HEK293 (cell line): ENCODE measurements at regions not wholly inside any gene's neighbourhood (a gene's known extent, or its start where the extent isn't known, plus 50 kb on each side); places are given as distances from the start of the nearest gene placed in this dataset.

Source experiments
- CTCF ChIA-PET: fragments of 350-600 bp; formaldehyde crosslinking; extraction: SDS; loops from one replicate; lab custom pipeline; 2021; ENCODE audit warnings: antibody characterized with exemption; lab: Yijun Ruan, JAX
- POLR2A ChIA-PET: fragments of 300-600 bp; formaldehyde crosslinking; extraction: SDS; loops from one replicate; lab custom pipeline; 2020; ENCODE audit warnings: antibody characterized with exemption, inconsistent platforms; lab: Yijun Ruan, JAX
- H3K27ac ChIP-seq: fragments of 200-500 bp; sonication (Bioruptor generic); 2 replicates; pipeline ENCODE4 v1.5.1; 2014; ENCODE audit warnings: low read depth, low read length, control low read depth, inconsistent platforms; ENCODE audit errors: extremely low read depth
- H3K36me3 ChIP-seq, 2 experiments: fragments of 200-500 bp in 1 of 2; sonication (Bioruptor generic) in 1 of 2; 1 replicate in 1 of 2; 2 replicates in 1 of 2; pipeline ENCODE4 v1.5.1; 2014 to 2017; ENCODE audit warnings: inconsistent platforms in 2 of 2, low read length in 2 of 2; ENCODE audit not compliant: control insufficient read depth in 2 of 2, insufficient read depth in 1 of 2
- H3K4me1 ChIP-seq: fragments of 200-500 bp; sonication (Bioruptor generic); 2 replicates; pipeline ENCODE4 v1.5.1; 2014; ENCODE audit warnings: mild to moderate bottlenecking, low read length, inconsistent platforms; ENCODE audit not compliant: control insufficient read depth, insufficient read depth
- H3K4me3 ChIP-seq: 2 replicates; pipeline ENCODE4 v1.5.1; 2011; ENCODE audit warnings: low read depth, mild to moderate bottlenecking, control low read depth, low read length, moderate library complexity
- H3K9me3 ChIP-seq: fragments of 200-500 bp; sonication (Bioruptor generic); 2 replicates; pipeline ENCODE4 v1.5.1; 2014; ENCODE audit warnings: low read depth, low read length, inconsistent platforms; ENCODE audit not compliant: control insufficient read depth, insufficient read depth
- BCL11A ChIP-seq: fragments of 450-650 bp; formaldehyde crosslinking; IDR thresholded peaks from 2 replicates; pipeline ENCODE4 v1.5.1; 2016; ENCODE audit warnings: low read depth, missing biosample characterization, missing genetic modification characterization
- FEZF1 ChIP-seq: fragments of 450-650 bp; formaldehyde crosslinking; IDR thresholded peaks from 2 replicates; pipeline ENCODE4 v1.5.1; 2016; ENCODE audit warnings: missing biosample characterization, missing genetic modification characterization
- HOXD13 ChIP-seq: sonication (generic); formaldehyde crosslinking; IDR thresholded peaks from 2 replicates; pipeline ENCODE4 v1.8.0; 2022; ENCODE audit warnings: missing genetic modification reagents, borderline replicate concordance
- KLF10 ChIP-seq: fragments of 450-650 bp; IDR thresholded peaks from 2 replicates; pipeline ENCODE4 v1.5.1; 2018; ENCODE audit warnings: missing biosample characterization, mild to moderate bottlenecking, missing genetic modification characterization
- KLF9 ChIP-seq: fragments of 450-650 bp; formaldehyde crosslinking; IDR thresholded peaks from 2 replicates; pipeline ENCODE4 v1.5.1; 2016; ENCODE audit warnings: missing biosample characterization, missing genetic modification characterization, low read depth
- MZF1 ChIP-seq: fragments of 450-650 bp; formaldehyde crosslinking; IDR thresholded peaks from 2 replicates; pipeline ENCODE4 v1.5.1; 2017; ENCODE audit warnings: missing biosample characterization, missing genetic modification characterization, borderline replicate concordance
- SALL2 ChIP-seq: fragments of 450-650 bp; formaldehyde crosslinking; IDR thresholded peaks from 2 replicates; pipeline ENCODE4 v1.5.0; 2017; ENCODE audit warnings: missing biosample characterization, mild to moderate bottlenecking, missing genetic modification characterization, borderline replicate concordance
- SCRT1 ChIP-seq: fragments of 450-650 bp; formaldehyde crosslinking; IDR thresholded peaks from 2 replicates; pipeline ENCODE4 v1.5.1; 2016; ENCODE audit warnings: missing biosample characterization, missing genetic modification characterization, borderline replicate concordance
- SCRT2 ChIP-seq: fragments of 450-650 bp; formaldehyde crosslinking; IDR thresholded peaks from 2 replicates; pipeline ENCODE4 v1.5.1; 2016; ENCODE audit warnings: missing biosample characterization, missing genetic modification characterization
- SP3 ChIP-seq: fragments of 450-650 bp; formaldehyde crosslinking; IDR thresholded peaks from 2 replicates; pipeline ENCODE4 v1.5.1; 2016; ENCODE audit warnings: missing biosample characterization, missing genetic modification characterization
- ZBTB1 ChIP-seq: fragments of 450-650 bp; formaldehyde crosslinking; IDR thresholded peaks from 2 replicates; pipeline ENCODE4 v1.5.1; 2016; ENCODE audit warnings: missing biosample characterization, missing genetic modification characterization
- ZBTB20 ChIP-seq: fragments of 450-650 bp; formaldehyde crosslinking; IDR thresholded peaks from 2 replicates; pipeline ENCODE4 v1.5.1; 2016; ENCODE audit warnings: missing biosample characterization, missing genetic modification characterization
- ZBTB21 ChIP-seq: fragments of 450-650 bp; formaldehyde crosslinking; IDR thresholded peaks from 2 replicates; pipeline ENCODE4 v1.5.1; 2017; ENCODE audit warnings: missing biosample characterization, missing genetic modification characterization
- ZBTB7A ChIP-seq: fragments of 450-650 bp; formaldehyde crosslinking; IDR thresholded peaks from 2 replicates; pipeline ENCODE4 v1.5.1; 2016; ENCODE audit warnings: low read depth, missing biosample characterization, missing genetic modification characterization
- ZNF121 ChIP-seq: fragments of 450-650 bp; formaldehyde crosslinking; IDR thresholded peaks from 2 replicates; pipeline ENCODE4 v1.5.1; 2016; ENCODE audit warnings: missing biosample characterization, missing genetic modification characterization
- ZNF133 ChIP-seq: fragments of 450-650 bp; formaldehyde crosslinking; IDR thresholded peaks from 2 replicates; pipeline ENCODE4 v1.5.1; 2016; ENCODE audit warnings: missing biosample characterization, missing genetic modification characterization
- ZNF416 ChIP-seq: fragments of 450-650 bp; formaldehyde crosslinking; IDR thresholded peaks from 2 replicates; pipeline ENCODE4 v1.5.1; 2016; ENCODE audit warnings: missing biosample characterization, missing genetic modification characterization
- ZNF626 ChIP-seq: fragments of 450-650 bp; sonication (Bioruptor Pico); formaldehyde crosslinking; IDR thresholded peaks from 2 replicates; pipeline ENCODE4 v1.5.1; 2018; ENCODE audit warnings: missing biosample characterization, missing genetic modification characterization, inconsistent platforms
- ZNF658 ChIP-seq: fragments of 450-650 bp; formaldehyde crosslinking; IDR thresholded peaks from 2 replicates; pipeline ENCODE4; 2016; ENCODE audit warnings: missing biosample characterization, missing genetic modification characterization
- ZNF785 ChIP-seq: fragments of 450-650 bp; formaldehyde crosslinking; IDR thresholded peaks from 2 replicates; pipeline ENCODE4 v1.5.1; 2016; ENCODE audit warnings: missing biosample characterization, missing genetic modification characterization
- TF ChIP-seq, protein P1 (sequence below): fragments of 450-650 bp; formaldehyde crosslinking; IDR thresholded peaks from 2 replicates; pipeline ENCODE4 v1.5.1; 2016; ENCODE audit warnings: missing biosample characterization, missing genetic modification characterization
- TF ChIP-seq, protein P2 (sequence below): fragments of 450-650 bp; formaldehyde crosslinking; IDR thresholded peaks from 2 replicates; pipeline ENCODE4 v1.5.1; 2016; ENCODE audit warnings: missing biosample characterization, missing genetic modification characterization
- TF ChIP-seq, protein P3 (sequence below): fragments of 450-650 bp; formaldehyde crosslinking; IDR thresholded peaks from 2 replicates; pipeline ENCODE4 v1.5.1; 2016; ENCODE audit warnings: missing biosample characterization, missing genetic modification characterization
- TF ChIP-seq, protein P4 (sequence below): fragments of 450-650 bp; formaldehyde crosslinking; IDR thresholded peaks from 2 replicates; pipeline ENCODE4 v1.5.1; 2017; ENCODE audit warnings: missing biosample characterization, missing genetic modification characterization
- TF ChIP-seq, protein P5 (sequence below): fragments of 450-650 bp; formaldehyde crosslinking; IDR thresholded peaks from 2 replicates; pipeline ENCODE4 v1.5.1; 2016; ENCODE audit warnings: missing biosample characterization, missing genetic modification characterization
- TF ChIP-seq, protein P6 (sequence below): fragments of 450-650 bp; formaldehyde crosslinking; IDR thresholded peaks from 2 replicates; pipeline ENCODE4 v1.5.1; 2016; ENCODE audit warnings: missing biosample characterization, missing genetic modification characterization

DNA sequence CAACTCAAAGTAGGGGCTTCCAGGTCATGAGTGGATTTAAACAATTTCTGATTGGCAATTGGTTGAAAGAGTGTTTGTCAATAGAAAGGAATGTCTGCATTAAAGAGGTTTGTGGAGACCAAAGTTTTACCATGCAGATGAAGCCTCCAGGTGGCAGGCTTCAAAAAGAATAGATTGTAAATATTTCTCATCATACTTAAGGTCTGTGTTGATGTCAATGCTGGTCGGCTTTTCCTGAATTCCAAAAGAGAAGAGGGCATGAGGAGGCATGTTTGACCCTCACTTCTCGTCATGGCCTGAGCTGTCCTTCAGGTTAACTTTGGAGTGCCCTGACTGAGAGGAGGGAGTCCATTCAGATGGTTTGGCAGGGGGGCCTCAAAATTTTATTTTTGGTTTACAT, 125.4 kb upstream of the RFC3 start:
- ChIA-PET POLR2A (no interaction called here), CTCF (no interaction called here)
- no peak overlapping the region for H3K27ac ChIP-seq
- TF ChIP-seq ZBTB21 (tag by site-specific recombination) (no peak), BCL11A (tag by site-specific recombination) (no peak), SP3 (no peak), ZBTB7A (tag by site-specific recombination) (no peak), KLF10 (no peak), HOXD13 (no peak), ZNF416 (tag by site-specific recombination) (no peak), ZBTB20 (tag by site-specific recombination) (no peak), SALL2 (no peak), MZF1 (tag by site-specific recombination) (no peak), ZNF785 (tag by site-specific recombination) (no peak), ZNF626 (tag by site-specific recombination) (no peak), KLF9 (no peak), ZNF121 (tag by site-specific recombination) (no peak), ZNF133 (tag by site-specific recombination) (no peak), SCRT2 (no peak)
- TF ChIP-seq, protein P1, sequence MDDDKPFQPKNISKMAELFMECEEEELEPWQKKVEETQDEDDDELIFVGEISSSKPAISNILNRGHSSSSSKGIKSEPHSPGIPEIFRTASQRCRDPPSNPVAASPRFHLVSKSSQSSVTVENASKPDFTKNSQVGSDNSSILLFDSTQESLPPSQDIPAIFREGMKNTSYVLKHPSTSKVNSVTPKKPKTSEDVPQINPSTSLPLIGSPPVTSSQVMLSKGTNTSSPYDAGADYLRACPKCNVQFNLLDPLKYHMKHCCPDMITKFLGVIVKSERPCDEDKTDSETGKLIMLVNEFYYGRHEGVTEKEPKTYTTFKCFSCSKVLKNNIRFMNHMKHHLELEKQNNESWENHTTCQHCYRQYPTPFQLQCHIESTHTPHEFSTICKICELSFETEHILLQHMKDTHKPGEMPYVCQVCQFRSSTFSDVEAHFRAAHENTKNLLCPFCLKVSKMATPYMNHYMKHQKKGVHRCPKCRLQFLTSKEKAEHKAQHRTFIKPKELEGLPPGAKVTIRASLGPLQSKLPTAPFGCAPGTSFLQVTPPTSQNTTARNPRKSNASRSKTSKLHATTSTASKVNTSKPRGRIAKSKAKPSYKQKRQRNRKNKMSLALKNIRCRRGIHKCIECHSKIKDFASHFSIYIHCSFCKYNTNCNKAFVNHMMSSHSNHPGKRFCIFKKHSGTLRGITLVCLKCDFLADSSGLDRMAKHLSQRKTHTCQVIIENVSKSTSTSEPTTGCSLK (tag by site-specific recombination), result no peak
- TF ChIP-seq, protein P2, sequence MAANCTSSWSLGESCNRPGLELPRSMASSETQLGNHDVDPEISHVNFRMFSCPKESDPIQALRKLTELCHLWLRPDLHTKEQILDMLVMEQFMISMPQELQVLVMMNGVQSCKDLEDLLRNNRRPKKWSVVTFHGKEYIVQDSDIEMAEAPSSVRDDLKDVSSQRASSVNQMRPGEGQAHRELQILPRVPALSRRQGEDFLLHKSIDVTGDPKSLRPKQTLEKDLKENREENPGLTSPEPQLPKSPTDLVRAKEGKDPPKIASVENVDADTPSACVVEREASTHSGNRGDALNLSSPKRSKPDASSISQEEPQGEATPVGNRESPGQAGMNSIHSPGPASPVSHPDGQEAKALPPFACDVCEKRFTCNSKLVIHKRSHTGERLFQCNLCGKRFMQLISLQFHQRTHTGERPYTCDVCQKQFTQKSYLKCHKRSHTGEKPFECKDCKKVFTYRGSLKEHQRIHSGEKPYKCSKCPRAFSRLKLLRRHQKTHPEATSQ (tag by site-specific recombination), result no peak
- TF ChIP-seq, protein P3, sequence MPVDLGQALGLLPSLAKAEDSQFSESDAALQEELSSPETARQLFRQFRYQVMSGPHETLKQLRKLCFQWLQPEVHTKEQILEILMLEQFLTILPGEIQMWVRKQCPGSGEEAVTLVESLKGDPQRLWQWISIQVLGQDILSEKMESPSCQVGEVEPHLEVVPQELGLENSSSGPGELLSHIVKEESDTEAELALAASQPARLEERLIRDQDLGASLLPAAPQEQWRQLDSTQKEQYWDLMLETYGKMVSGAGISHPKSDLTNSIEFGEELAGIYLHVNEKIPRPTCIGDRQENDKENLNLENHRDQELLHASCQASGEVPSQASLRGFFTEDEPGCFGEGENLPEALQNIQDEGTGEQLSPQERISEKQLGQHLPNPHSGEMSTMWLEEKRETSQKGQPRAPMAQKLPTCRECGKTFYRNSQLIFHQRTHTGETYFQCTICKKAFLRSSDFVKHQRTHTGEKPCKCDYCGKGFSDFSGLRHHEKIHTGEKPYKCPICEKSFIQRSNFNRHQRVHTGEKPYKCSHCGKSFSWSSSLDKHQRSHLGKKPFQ (tag by site-specific recombination), result no peak
- TF ChIP-seq, protein P4, sequence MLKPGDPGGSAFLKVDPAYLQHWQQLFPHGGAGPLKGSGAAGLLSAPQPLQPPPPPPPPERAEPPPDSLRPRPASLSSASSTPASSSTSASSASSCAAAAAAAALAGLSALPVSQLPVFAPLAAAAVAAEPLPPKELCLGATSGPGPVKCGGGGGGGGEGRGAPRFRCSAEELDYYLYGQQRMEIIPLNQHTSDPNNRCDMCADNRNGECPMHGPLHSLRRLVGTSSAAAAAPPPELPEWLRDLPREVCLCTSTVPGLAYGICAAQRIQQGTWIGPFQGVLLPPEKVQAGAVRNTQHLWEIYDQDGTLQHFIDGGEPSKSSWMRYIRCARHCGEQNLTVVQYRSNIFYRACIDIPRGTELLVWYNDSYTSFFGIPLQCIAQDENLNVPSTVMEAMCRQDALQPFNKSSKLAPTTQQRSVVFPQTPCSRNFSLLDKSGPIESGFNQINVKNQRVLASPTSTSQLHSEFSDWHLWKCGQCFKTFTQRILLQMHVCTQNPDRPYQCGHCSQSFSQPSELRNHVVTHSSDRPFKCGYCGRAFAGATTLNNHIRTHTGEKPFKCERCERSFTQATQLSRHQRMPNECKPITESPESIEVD (tag by site-specific recombination), result no peak
- TF ChIP-seq, all 188 proteins: peak for 0
- H3K4me3 ChIP-seq, result no peak overlapping the region
- H3K9me3 ChIP-seq, result no peaks in the 10 kb centered on the region
- no peaks in the 10 kb centered on the region for H3K4me1 ChIP-seq
- no peaks in the 10 kb centered on the region for H3K36me3 ChIP-seq

DNA sequence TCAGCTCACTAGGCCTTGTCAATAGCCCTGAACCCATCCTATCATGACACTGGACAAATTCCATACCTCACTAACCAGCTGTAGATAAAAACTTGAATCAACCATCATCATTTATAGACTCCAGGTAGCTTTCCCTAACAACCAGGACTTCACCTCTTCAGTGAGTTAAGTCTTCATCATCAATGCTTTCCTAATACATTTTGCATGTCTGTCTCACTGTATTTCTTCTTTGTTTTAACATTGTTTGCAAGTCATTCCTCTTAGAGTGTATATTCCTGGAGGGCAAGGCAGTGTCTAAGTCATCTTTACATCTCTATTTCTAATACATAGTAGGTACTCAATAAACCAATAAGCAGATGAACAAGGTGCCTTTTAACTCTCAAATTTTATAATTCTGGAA, 123.4 kb upstream of the RFC3 start:
- Histone ChIP-seq H3K9me3 (no peaks in the 10 kb centered on the region), H3K4me1 (no peaks in the 10 kb centered on the region), H3K27ac (no peak overlapping the region), H3K36me3 (no peaks in the 10 kb centered on the region), H3K4me3 (no peak overlapping the region)
- CTCF ChIA-PET, result no interaction called here
- POLR2A ChIA-PET, result no interaction called here
- TF ChIP-seq ZNF658 (tag by site-specific recombination), result no peak
- TF ChIP-seq, protein P5, sequence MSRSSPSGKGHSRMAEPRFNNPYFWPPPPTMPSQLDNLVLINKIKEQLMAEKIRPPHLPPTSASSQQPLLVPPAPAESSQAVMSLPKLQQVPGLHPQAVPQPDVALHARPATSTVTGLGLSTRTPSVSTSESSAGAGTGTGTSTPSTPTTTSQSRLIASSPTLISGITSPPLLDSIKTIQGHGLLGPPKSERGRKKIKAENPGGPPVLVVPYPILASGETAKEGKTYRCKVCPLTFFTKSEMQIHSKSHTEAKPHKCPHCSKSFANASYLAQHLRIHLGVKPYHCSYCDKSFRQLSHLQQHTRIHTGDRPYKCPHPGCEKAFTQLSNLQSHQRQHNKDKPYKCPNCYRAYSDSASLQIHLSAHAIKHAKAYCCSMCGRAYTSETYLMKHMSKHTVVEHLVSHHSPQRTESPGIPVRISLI, result no peak
- TF ChIP-seq HOXD13, result no peak
- TF ChIP-seq, protein P6, sequence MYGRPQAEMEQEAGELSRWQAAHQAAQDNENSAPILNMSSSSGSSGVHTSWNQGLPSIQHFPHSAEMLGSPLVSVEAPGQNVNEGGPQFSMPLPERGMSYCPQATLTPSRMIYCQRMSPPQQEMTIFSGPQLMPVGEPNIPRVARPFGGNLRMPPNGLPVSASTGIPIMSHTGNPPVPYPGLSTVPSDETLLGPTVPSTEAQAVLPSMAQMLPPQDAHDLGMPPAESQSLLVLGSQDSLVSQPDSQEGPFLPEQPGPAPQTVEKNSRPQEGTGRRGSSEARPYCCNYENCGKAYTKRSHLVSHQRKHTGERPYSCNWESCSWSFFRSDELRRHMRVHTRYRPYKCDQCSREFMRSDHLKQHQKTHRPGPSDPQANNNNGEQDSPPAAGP, result no peak
- TF ChIP-seq FEZF1 (tag by site-specific recombination), result no peak
- no peak for TF ChIP-seq SCRT1
- TF ChIP-seq ZBTB1, result no peak
